Progenitor cell of endocrine pancreas (in vitro differentiated cells): ENCODE measurements at regions not wholly inside any gene's neighbourhood (a gene's known extent, or its start where the extent isn't known, plus 50 kb on each side); places are given as distances from the start of the nearest gene placed in this dataset.

ENCODE experiments used
- DNase-seq: peaks from one replicate; pipeline ENCODE4 v3.0.0; 2021; ENCODE audit warnings: low spot score; ENCODE audit not compliant: unreplicated experiment
- H3K27ac Mint-ChIP-seq: 2 replicates; pipeline ENCODE4 v1.8.0; 2021; ENCODE audit warnings: mild to moderate bottlenecking, moderate library complexity, mixed read lengths
- H3K27me3 Mint-ChIP-seq: 2 replicates; pipeline ENCODE4 v1.8.0; 2021; ENCODE audit warnings: mixed read lengths
- H3K36me3 Mint-ChIP-seq: 2 replicates; pipeline ENCODE4 v1.8.0; 2022; ENCODE audit warnings: mixed read lengths; ENCODE audit not compliant: insufficient read depth
- H3K4me1 Mint-ChIP-seq: 2 replicates; pipeline ENCODE4 v1.8.0; 2021; ENCODE audit warnings: low read depth, mixed read lengths
- H3K4me3 Mint-ChIP-seq: 2 replicates; pipeline ENCODE4 v1.8.0; 2021; ENCODE audit warnings: low read depth, mild to moderate bottlenecking, moderate library complexity, mixed read lengths
- H3K9me3 Mint-ChIP-seq: 2 replicates; pipeline ENCODE4 v1.8.0; 2021; ENCODE audit warnings: low read depth, mixed read lengths
- CTCF ChIP-seq: fragments of 200-600 bp; sonication (generic); IDR thresholded peaks from one replicate; pipeline ENCODE4 v1.5.0; 2021; ENCODE audit warnings: antibody characterized with exemption, mild to moderate bottlenecking; ENCODE audit not compliant: unreplicated experiment

- H3K4me3 Mint-ChIP-seq = no peak overlapping the region
- no peak overlapping the region for H3K27ac Mint-ChIP-seq
- no peaks in the 10 kb centered on the region for H3K36me3 Mint-ChIP-seq
- peaks cover 4% of the 10 kb centered on the region for H3K27me3 Mint-ChIP-seq
- DNase-seq = no peak
- no peak for TF ChIP-seq CTCF
- H3K4me1 Mint-ChIP-seq = peaks cover 14% of the 10 kb centered on the region
- no peaks in the 10 kb centered on the region for H3K9me3 Mint-ChIP-seq
These were observed 228.0 kb upstream of the MEX3C start for GRCh38 chr18:51425475-51425874.

GRCh38 chr18:51425889-51426288 is 228.4 kb upstream of the MEX3C start:
- no peak for DNase-seq
- H3K27ac Mint-ChIP-seq = no peak overlapping the region
- H3K4me1 Mint-ChIP-seq = peaks cover 14% of the 10 kb centered on the region
- H3K4me3 Mint-ChIP-seq = no peak overlapping the region
- no peak for TF ChIP-seq CTCF
- H3K27me3 Mint-ChIP-seq = peaks cover 4% of the 10 kb centered on the region
- no peaks in the 10 kb centered on the region for H3K36me3 Mint-ChIP-seq
- peaks cover under 1% of the 10 kb centered on the region for H3K9me3 Mint-ChIP-seq

- peaks cover 8% of the 10 kb centered on the region for H3K9me3 Mint-ChIP-seq
- no peak for TF ChIP-seq CTCF
- H3K4me1 Mint-ChIP-seq = peaks cover 10% of the 10 kb centered on the region
- H3K4me3 Mint-ChIP-seq = no peak overlapping the region
- peak overlapping the region; percentile 33 for H3K27ac Mint-ChIP-seq
- peaks cover 4% of the 10 kb centered on the region for H3K27me3 Mint-ChIP-seq
- no peak for DNase-seq
- H3K36me3 Mint-ChIP-seq = no peaks in the 10 kb centered on the region
These were observed 229.5 kb upstream of the MEX3C start for GRCh38 chr18:51426996-51427395.

- peaks cover 10% of the 10 kb centered on the region for H3K9me3 Mint-ChIP-seq
- no peaks in the 10 kb centered on the region for H3K36me3 Mint-ChIP-seq
- no peak overlapping the region for H3K27ac Mint-ChIP-seq
- peaks cover 4% of the 10 kb centered on the region for H3K27me3 Mint-ChIP-seq
- H3K4me3 Mint-ChIP-seq = no peak overlapping the region
- TF ChIP-seq CTCF = no peak
- peaks cover 10% of the 10 kb centered on the region for H3K4me1 Mint-ChIP-seq
- DNase-seq = no peak
These were observed 232.2 kb upstream of the MEX3C start for GRCh38 chr18:51429644-51430043.

- peaks cover 10% of the 10 kb centered on the region for H3K4me1 Mint-ChIP-seq
- no peaks in the 10 kb centered on the region for H3K36me3 Mint-ChIP-seq
- no peak overlapping the region for H3K4me3 Mint-ChIP-seq
- TF ChIP-seq CTCF = no peak
- H3K9me3 Mint-ChIP-seq = peaks cover 10% of the 10 kb centered on the region
- no peak for DNase-seq
- no peak overlapping the region for H3K27ac Mint-ChIP-seq
- H3K27me3 Mint-ChIP-seq = no peaks in the 10 kb centered on the region
These were observed 233.1 kb upstream of the MEX3C start for GRCh38 chr18:51430538-51430937.
